Activated naive CD8-positive, alpha-beta T cell treated with anti-CD3 and anti-CD28 coated beads for 36 hours (primary cell): ENCODE measurements at regions not wholly inside any gene's neighbourhood (a gene's known extent, or its start where the extent isn't known, plus 50 kb on each side); places are given as distances from the start of the nearest gene placed in this dataset.

Experiments
- DNase-seq: peaks from one replicate; pipeline ENCODE4 v3.0.0; 2021
- H3K27ac Mint-ChIP-seq: one replicate; pipeline ENCODE4 v1.8.0; 2022; ENCODE audit warnings: mild to moderate bottlenecking, moderate library complexity, mixed read lengths
- H3K27me3 Mint-ChIP-seq: one replicate; pipeline ENCODE4 v1.8.0; 2022; ENCODE audit warnings: mild to moderate bottlenecking, mixed read lengths
- H3K36me3 Mint-ChIP-seq: one replicate; pipeline ENCODE4 v1.8.0; 2021; ENCODE audit warnings: mild to moderate bottlenecking, mixed read lengths
- H3K4me1 Mint-ChIP-seq: one replicate; pipeline ENCODE4 v1.8.0; 2021; ENCODE audit warnings: mixed read lengths
- H3K4me3 Mint-ChIP-seq: one replicate; pipeline ENCODE4 v1.8.0; 2022; ENCODE audit warnings: mild to moderate bottlenecking, moderate library complexity, mixed read lengths
- H3K9me3 Mint-ChIP-seq: one replicate; pipeline ENCODE4 v1.8.0; 2022; ENCODE audit warnings: mixed read lengths

GRCh38 chr1:231108516-231109302 is 53.1 kb upstream of the TRIM67 start:
- no peak overlapping the region for H3K27ac Mint-ChIP-seq
- peaks cover 36% of the 10 kb centered on the region for H3K27me3 Mint-ChIP-seq
- no peaks in the 10 kb centered on the region for H3K36me3 Mint-ChIP-seq
- H3K4me1 Mint-ChIP-seq = peaks cover 4% of the 10 kb centered on the region
- no peak overlapping the region for H3K4me3 Mint-ChIP-seq
- no peak for DNase-seq
- H3K9me3 Mint-ChIP-seq = peaks cover 3% of the 10 kb centered on the region

DNA sequence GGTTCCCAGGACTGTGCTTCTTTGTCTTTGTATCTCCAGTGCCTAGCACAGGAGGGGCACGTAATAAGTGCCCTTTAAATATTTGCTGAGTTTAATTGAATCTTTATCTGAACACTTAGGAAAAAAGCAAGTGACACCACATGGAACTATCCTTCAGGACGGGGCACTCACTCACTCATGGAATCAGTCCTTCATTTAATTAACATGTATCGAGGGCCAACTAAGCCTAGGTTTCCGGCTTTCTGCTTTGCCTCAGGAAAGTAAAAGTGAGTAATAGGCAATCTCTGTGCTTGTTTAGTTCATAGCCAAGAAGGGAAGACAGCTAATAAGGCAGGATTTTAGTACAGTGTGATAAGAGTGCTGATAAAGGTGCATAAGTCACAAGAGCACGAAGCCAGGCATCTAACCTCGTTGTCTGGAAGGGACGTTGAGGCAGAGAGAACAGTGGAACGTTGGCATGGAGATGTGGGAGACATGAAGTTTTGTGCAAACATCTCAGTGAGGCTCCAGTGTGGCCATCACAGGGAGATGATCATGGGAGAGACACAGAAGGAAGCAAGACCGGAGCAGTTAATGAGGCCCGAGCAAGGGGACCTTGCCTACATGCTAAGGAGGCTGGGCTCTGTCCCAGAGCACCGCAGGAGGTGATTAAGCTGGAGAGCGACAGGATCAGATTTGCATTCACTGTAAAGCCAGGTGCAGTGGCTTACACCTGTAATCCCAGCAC is 54.1 kb upstream of the TRIM67 start:
- Mint-ChIP-seq H3K4me1 (peaks cover 4% of the 10 kb centered on the region), H3K4me3 (no peak overlapping the region), H3K36me3 (no peaks in the 10 kb centered on the region), H3K9me3 (peaks cover 3% of the 10 kb centered on the region), H3K27me3 (peaks cover 37% of the 10 kb centered on the region), H3K27ac (no peak overlapping the region)
- DNase-seq = no peak

GRCh38 chr1:231107151-231107550 is 54.7 kb upstream of the TRIM67 start:
- peaks cover 35% of the 10 kb centered on the region for H3K27me3 Mint-ChIP-seq
- H3K4me3 Mint-ChIP-seq = no peak overlapping the region
- H3K36me3 Mint-ChIP-seq = no peaks in the 10 kb centered on the region
- peaks cover 4% of the 10 kb centered on the region for H3K4me1 Mint-ChIP-seq
- H3K27ac Mint-ChIP-seq = no peak overlapping the region
- DNase-seq = no peak
- peaks cover 1% of the 10 kb centered on the region for H3K9me3 Mint-ChIP-seq

DNA sequence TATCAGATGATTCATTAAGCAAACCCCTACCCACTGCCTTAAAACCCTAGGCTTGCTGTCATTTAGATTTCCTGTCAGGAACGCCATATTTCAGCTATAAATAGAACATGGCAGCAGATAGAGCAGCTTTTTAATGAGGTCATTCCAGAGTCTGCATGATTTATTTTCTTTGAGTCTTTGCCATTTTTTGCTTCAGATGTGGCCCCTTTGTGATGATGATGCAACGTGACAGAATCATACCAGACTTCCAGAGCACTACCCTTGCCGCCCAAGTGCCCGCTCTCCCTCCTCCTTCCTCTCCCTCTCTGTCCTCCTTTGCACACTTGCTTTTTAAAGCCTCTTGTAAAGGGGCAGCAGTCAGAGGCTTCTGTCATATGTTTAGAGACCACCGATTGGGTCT is 55.5 kb upstream of the TRIM67 start:
- no peak for DNase-seq
- Mint-ChIP-seq H3K27ac (no peak overlapping the region), H3K36me3 (no peaks in the 10 kb centered on the region), H3K4me1 (peaks cover 4% of the 10 kb centered on the region), H3K9me3 (no peaks in the 10 kb centered on the region), H3K27me3 (peaks cover 33% of the 10 kb centered on the region), H3K4me3 (no peak overlapping the region)

- Mint-ChIP-seq H3K4me3 (no peak overlapping the region), H3K4me1 (peaks cover 4% of the 10 kb centered on the region), H3K9me3 (no peaks in the 10 kb centered on the region), H3K36me3 (no peaks in the 10 kb centered on the region), H3K27ac (no peak overlapping the region), H3K27me3 (peaks cover 34% of the 10 kb centered on the region)
- DNase-seq = no peak
Observed at GRCh38 chr1:231104917-231105316, 56.9 kb upstream of the TRIM67 start.

DNA sequence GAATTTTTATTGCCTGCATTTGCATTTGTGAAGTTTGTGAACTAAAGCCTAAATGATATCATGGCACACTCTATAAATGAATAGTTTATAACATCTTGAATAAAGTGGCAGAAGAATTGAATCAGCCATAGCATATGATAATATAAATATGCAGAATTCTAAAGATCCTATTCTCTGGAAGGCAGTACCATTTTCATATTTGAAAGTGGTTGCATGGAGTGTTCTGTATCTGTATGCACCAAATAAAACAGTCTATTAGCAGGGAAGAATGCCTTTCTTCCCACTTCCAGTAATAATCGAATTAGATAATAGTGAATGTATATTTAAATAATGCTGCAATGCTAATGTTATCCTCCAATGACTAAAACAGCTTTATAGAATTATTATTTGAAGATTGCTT is 57.9 kb upstream of the TRIM67 start:
- Mint-ChIP-seq H3K4me3 (no peak overlapping the region), H3K27me3 (peaks cover 38% of the 10 kb centered on the region), H3K4me1 (peaks cover 4% of the 10 kb centered on the region), H3K9me3 (no peaks in the 10 kb centered on the region), H3K36me3 (no peaks in the 10 kb centered on the region), H3K27ac (no peak overlapping the region)
- no peak for DNase-seq

DNA sequence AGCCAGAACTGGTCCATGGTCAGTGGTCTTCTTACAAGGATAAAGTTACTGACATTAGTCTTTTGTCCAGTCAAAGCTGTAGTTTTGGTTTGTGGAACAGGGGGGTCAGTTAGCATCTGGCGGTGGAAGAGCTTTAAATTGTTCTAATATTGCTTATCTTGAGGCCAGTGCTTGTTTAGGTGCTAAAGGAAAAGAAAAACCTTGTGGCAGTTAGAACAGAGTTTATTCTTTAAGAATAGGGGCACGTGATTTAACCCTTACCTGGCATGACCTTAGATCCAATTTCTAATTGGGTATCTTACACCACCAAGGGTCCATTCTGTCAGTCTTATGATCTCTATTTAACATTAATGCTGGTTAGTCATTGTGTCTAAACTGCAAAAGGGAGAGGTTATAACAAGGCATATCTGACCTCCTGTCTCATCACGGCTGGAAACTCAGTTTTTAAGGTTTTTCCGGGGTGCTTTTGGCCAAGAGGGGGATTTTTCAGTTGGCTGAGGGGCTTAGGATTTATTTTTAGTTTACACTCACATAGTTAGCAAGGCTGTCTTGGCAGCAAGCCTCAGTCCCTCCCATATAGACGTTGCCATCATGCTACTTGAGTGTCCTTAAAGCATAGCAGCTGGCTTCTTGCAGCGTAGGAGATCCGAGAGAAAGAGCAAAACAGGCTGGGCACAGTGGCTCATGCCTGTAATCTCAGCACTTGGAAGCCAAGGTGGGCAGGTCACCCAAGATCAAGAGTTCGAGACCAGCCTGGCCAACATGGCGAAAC is 60.1 kb upstream of the FAM89A start:
- DNase-seq = no peak
- H3K4me3 Mint-ChIP-seq = no peak overlapping the region
- no peaks in the 10 kb centered on the region for H3K36me3 Mint-ChIP-seq
- no peaks in the 10 kb centered on the region for H3K9me3 Mint-ChIP-seq
- peaks cover 23% of the 10 kb centered on the region for H3K27me3 Mint-ChIP-seq
- H3K4me1 Mint-ChIP-seq = no peaks in the 10 kb centered on the region
- H3K27ac Mint-ChIP-seq = no peak overlapping the region

- Mint-ChIP-seq H3K27ac (no peak overlapping the region), H3K36me3 (no peaks in the 10 kb centered on the region), H3K4me3 (no peak overlapping the region), H3K27me3 (peaks cover 26% of the 10 kb centered on the region), H3K9me3 (no peaks in the 10 kb centered on the region), H3K4me1 (no peaks in the 10 kb centered on the region)
- DNase-seq = no peak
Observed at GRCh38 chr1:231099311-231099710, 59.3 kb upstream of the FAM89A start.

GRCh38 chr1:231095595-231095994 is 55.5 kb upstream of the FAM89A start:
- H3K36me3 Mint-ChIP-seq = no peaks in the 10 kb centered on the region
- H3K27me3 Mint-ChIP-seq = peaks cover 37% of the 10 kb centered on the region
- no peaks in the 10 kb centered on the region for H3K4me1 Mint-ChIP-seq
- H3K27ac Mint-ChIP-seq = no peak overlapping the region
- H3K9me3 Mint-ChIP-seq = no peaks in the 10 kb centered on the region
- H3K4me3 Mint-ChIP-seq = no peak overlapping the region
- no peak for DNase-seq

- no peaks in the 10 kb centered on the region for H3K9me3 Mint-ChIP-seq
- H3K27me3 Mint-ChIP-seq = peaks cover 32% of the 10 kb centered on the region
- H3K27ac Mint-ChIP-seq = no peak overlapping the region
- DNase-seq = no peak
- no peaks in the 10 kb centered on the region for H3K4me1 Mint-ChIP-seq
- H3K36me3 Mint-ChIP-seq = no peaks in the 10 kb centered on the region
- H3K4me3 Mint-ChIP-seq = no peak overlapping the region
Observed at GRCh38 chr1:231094421-231094820, 54.4 kb upstream of the FAM89A start.

DNA sequence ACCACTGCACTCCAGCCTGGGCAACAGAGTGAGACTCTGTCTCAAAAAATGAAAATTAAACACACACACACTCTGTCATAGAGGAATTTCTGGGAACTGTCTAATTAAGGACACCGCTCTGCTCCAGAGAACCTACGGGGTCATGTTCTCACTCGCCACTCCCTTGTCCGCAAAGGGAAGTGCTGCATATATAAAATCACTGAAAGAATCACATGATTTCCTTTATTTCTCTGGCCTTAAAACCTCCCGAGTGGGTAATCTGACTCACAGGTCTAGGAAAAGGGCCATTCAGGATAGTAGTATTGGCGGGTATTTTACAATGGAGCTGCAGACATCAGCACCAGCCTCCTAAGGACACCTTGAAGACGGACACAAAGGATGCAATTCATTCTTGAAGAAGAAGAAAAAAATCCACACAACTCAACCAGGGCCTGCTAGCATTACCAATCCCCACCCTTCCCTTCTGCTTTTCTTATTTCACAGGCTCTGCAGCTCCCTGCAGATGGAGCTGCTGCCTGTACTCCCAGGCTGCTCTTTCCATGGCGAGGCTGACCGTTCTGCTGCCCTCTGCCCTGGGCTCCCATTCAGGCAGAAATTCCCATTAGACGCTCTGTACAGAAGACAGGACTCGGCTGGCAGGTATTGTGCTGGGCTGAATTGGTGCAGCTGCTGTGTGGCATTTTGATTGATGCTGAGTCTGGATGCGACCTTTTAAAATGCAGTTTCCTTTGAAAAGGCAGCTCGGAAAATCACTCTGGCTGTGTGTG is 53.3 kb upstream of the FAM89A start:
- H3K9me3 Mint-ChIP-seq = no peaks in the 10 kb centered on the region
- DNase-seq = no peak

GRCh38 chr1:231092380-231092779 is 52.3 kb upstream of the FAM89A start:
- Mint-ChIP-seq H3K27me3 (peaks cover 28% of the 10 kb centered on the region), H3K36me3 (no peaks in the 10 kb centered on the region), H3K27ac (no peak overlapping the region), H3K4me1 (no peaks in the 10 kb centered on the region), H3K4me3 (no peak overlapping the region), H3K9me3 (no peaks in the 10 kb centered on the region)
- DNase-seq = no peak

More for the DNA sequence above, 53.3 kb upstream of the FAM89A start:
- no peaks in the 10 kb centered on the region for H3K36me3 Mint-ChIP-seq
- no peak overlapping the region for H3K4me3 Mint-ChIP-seq
- peaks cover 28% of the 10 kb centered on the region for H3K27me3 Mint-ChIP-seq
- H3K27ac Mint-ChIP-seq = no peak overlapping the region
- no peaks in the 10 kb centered on the region for H3K4me1 Mint-ChIP-seq

DNA sequence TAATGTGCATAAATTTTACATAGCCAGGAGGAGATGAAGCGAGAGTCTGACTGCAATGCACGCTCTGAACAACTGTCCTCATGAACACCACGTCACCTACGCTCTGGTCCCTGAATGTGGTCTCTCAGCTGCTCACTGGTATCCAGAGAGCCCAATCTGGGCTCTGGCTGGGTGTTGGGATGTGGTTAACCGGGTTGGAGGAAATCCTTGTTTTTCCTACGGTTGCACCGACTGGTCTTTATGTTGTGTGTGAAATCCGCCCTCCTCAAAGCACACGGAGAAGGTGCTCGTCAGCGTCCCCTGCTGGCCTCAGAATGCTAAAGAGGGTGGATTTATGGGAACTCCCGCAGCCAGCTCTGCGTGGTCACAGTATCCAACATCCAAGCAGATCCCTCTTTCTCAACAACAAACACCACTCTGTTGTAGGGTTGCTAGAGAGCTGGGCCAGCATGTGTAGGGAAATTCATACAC is 51.8 kb upstream of the FAM89A start:
- H3K27me3 Mint-ChIP-seq = peaks cover 30% of the 10 kb centered on the region
- no peaks in the 10 kb centered on the region for H3K9me3 Mint-ChIP-seq
- peak; percentile 16 for DNase-seq
- H3K27ac Mint-ChIP-seq = no peak overlapping the region
- H3K36me3 Mint-ChIP-seq = no peaks in the 10 kb centered on the region
- no peak overlapping the region for H3K4me3 Mint-ChIP-seq
- H3K4me1 Mint-ChIP-seq = no peaks in the 10 kb centered on the region

- no peaks in the 10 kb centered on the region for H3K9me3 Mint-ChIP-seq
Observed at GRCh38 chr1:231091415-231091814, 51.4 kb upstream of the FAM89A start.

More at GRCh38 chr1:231091415-231091814, 51.4 kb upstream of the FAM89A start:
- Mint-ChIP-seq H3K4me1 (no peaks in the 10 kb centered on the region), H3K27ac (no peak overlapping the region), H3K4me3 (no peak overlapping the region), H3K36me3 (no peaks in the 10 kb centered on the region), H3K27me3 (peaks cover 32% of the 10 kb centered on the region)
- DNase-seq = no peak
